WERI-Rb-1 (cell line): ENCODE measurements at regions not wholly inside any gene's neighbourhood (a gene's known extent, or its start where the extent isn't known, plus 50 kb on each side); places are given as distances from the start of the nearest gene placed in this dataset.

ENCODE experiments used
- DNase-seq: peaks from one replicate; pipeline ENCODE4 v3.0.0-alpha.2; 2020
- H3K27ac ChIP-seq: fragments of 250-450 bp; sonication (Bioruptor Pico); 2 replicates; pipeline ENCODE4 v1.5.1; 2020; ENCODE audit warnings: mild to moderate bottlenecking, moderate library complexity
- H3K27me3 ChIP-seq: fragments of 250-450 bp; sonication (Bioruptor Pico); 2 replicates; pipeline ENCODE4 v1.5.1; 2021; ENCODE audit warnings: mild to moderate bottlenecking, low read depth, moderate library complexity; ENCODE audit not compliant: insufficient read depth, severe bottlenecking
- H3K36me3 ChIP-seq: fragments of 250-450 bp; sonication (Bioruptor Pico); 2 replicates; pipeline ENCODE4 v1.5.1; 2020; ENCODE audit warnings: mild to moderate bottlenecking, moderate library complexity
- H3K4me3 ChIP-seq: 2 replicates; pipeline ENCODE4 v1.5.1; 2011; ENCODE audit warnings: low read depth, mild to moderate bottlenecking, control low read depth, low read length
- H3K9me3 ChIP-seq: fragments of 250-450 bp; sonication (Bioruptor Pico); 2 replicates; pipeline ENCODE4 v1.5.1; 2021; ENCODE audit warnings: mild to moderate bottlenecking, moderate library complexity; ENCODE audit not compliant: severe bottlenecking
- CTCF ChIP-seq: IDR thresholded peaks from 2 replicates; pipeline ENCODE4 v1.5.1; 2011; ENCODE audit warnings: low read depth, mild to moderate bottlenecking, control low read depth, inconsistent platforms, low read length

GRCh38 chr2:56682397-56682760 is 498.6 kb downstream of the CCDC85A start:
- Histone ChIP-seq H3K27ac (no peak overlapping the region), H3K4me3 (no peak overlapping the region), H3K27me3 (no peaks in the 10 kb centered on the region), H3K9me3 (no peaks in the 10 kb centered on the region), H3K36me3 (no peaks in the 10 kb centered on the region)
- no peak for DNase-seq
- no peak for TF ChIP-seq CTCF

GRCh38 chr2:56684327-56684726 is 500.5 kb downstream of the CCDC85A start:
- no peak for TF ChIP-seq CTCF
- Histone ChIP-seq H3K27me3 (no peaks in the 10 kb centered on the region), H3K4me3 (no peak overlapping the region), H3K36me3 (no peaks in the 10 kb centered on the region), H3K9me3 (no peaks in the 10 kb centered on the region), H3K27ac (no peak overlapping the region)
- no peak for DNase-seq

- H3K4me3 ChIP-seq, result no peak overlapping the region
- no peaks in the 10 kb centered on the region for H3K27me3 ChIP-seq
- TF ChIP-seq CTCF, result no peak
- no peak overlapping the region for H3K27ac ChIP-seq
- no peaks in the 10 kb centered on the region for H3K36me3 ChIP-seq
- no peak for DNase-seq
- no peaks in the 10 kb centered on the region for H3K9me3 ChIP-seq
These were observed 501.4 kb downstream of the CCDC85A start for GRCh38 chr2:56685205-56685604.

GRCh38 chr2:56687169-56687568 is 503.4 kb downstream of the CCDC85A start:
- TF ChIP-seq CTCF, result no peak
- Histone ChIP-seq H3K27ac (no peak overlapping the region), H3K4me3 (no peak overlapping the region), H3K27me3 (no peaks in the 10 kb centered on the region), H3K36me3 (no peaks in the 10 kb centered on the region), H3K9me3 (no peaks in the 10 kb centered on the region)
- no peak for DNase-seq

- TF ChIP-seq CTCF, result no peak
- DNase-seq, result no peak
- Histone ChIP-seq H3K27ac (no peak overlapping the region), H3K4me3 (no peak overlapping the region), H3K9me3 (no peaks in the 10 kb centered on the region), H3K27me3 (no peaks in the 10 kb centered on the region), H3K36me3 (no peaks in the 10 kb centered on the region)
These were observed 504.9 kb downstream of the CCDC85A start for GRCh38 chr2:56688661-56689060.

GRCh38 chr2:56693501-56693900 is 509.7 kb downstream of the CCDC85A start:
- Histone ChIP-seq H3K4me3 (no peak overlapping the region), H3K27ac (no peak overlapping the region), H3K27me3 (no peaks in the 10 kb centered on the region), H3K9me3 (no peaks in the 10 kb centered on the region), H3K36me3 (no peaks in the 10 kb centered on the region)
- no peak for TF ChIP-seq CTCF
- DNase-seq, result no peak
